ENCODE measurements at regions not wholly inside any gene's neighbourhood (a gene's known extent, or its start where the extent isn't known, plus 50 kb on each side); places are given as distances from the start of the nearest gene placed in this dataset.

DNA sequence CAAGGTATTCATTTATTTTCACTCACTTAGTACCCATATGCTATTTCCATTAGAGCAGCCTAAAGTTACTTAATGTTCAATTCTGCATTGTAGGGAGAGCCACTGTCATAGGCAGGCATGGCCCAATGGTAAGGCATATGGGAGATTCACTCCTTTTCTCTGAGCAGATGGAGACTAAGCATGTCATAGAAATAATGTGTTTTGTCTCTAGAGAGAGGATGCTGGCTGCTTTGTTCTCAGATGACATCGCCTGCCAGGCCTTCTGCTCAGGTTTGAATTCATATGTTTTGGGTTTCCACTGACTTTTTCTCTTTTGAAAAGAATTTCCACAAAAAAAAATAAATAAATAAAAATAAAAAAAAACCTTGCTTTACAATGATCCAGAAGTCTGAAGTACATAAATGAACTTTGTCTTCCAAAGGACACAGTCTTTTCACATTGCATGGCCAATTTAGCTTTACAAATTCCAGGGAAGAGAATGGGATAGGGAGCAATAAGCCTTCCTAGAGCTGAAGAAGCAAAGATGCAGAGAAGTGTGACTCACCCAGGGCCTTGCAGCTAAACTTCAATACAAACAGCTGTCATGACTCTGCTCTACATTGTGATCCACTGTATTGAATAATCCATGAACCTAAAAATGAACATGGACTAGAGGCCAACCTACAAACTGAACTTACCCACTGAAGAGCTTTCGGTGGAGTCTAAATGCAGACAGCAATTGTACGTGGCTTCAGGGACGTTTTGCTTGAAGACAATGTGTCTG is 422.5 kb downstream of the CMPK2 start:
- TF ChIP-seq, protein P1, sequence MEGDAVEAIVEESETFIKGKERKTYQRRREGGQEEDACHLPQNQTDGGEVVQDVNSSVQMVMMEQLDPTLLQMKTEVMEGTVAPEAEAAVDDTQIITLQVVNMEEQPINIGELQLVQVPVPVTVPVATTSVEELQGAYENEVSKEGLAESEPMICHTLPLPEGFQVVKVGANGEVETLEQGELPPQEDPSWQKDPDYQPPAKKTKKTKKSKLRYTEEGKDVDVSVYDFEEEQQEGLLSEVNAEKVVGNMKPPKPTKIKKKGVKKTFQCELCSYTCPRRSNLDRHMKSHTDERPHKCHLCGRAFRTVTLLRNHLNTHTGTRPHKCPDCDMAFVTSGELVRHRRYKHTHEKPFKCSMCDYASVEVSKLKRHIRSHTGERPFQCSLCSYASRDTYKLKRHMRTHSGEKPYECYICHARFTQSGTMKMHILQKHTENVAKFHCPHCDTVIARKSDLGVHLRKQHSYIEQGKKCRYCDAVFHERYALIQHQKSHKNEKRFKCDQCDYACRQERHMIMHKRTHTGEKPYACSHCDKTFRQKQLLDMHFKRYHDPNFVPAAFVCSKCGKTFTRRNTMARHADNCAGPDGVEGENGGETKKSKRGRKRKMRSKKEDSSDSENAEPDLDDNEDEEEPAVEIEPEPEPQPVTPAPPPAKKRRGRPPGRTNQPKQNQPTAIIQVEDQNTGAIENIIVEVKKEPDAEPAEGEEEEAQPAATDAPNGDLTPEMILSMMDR (IDR thresholded peaks at IDR 0.05) = no peak
- Histone ChIP-seq H3K27me3 (no peaks in the 10 kb centered on the region), H3K9me3 (no peaks in the 10 kb centered on the region), H3K36me3 (no peaks in the 10 kb centered on the region), H3K4me1 (no peaks in the 10 kb centered on the region), H3K27ac (no peak overlapping the region), H3K4me3 (no peak overlapping the region)
- ATAC-seq (no peak), DNase-seq (no peak)
- intact Hi-C loops (cut with DNase I) = no loop called here

DNA sequence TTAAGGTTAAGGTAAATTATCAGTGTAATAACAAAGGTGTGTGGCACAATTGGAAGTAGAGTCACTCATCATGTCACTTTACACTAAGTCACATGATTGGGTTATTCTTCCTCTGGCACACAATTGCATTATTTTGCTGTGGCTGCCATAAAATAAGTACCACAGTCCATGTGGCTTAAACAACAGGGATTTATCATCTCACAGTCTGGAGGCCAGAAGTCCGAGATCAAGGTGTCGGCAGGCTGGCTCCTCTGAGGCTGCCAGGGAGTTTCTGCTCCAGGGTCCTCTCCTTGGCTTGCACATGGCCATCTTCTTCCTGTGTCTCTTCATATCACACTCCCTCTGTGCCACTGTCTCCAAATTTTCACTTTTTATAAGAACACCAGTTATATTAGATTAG is 421.2 kb downstream of the CMPK2 start:
- Histone ChIP-seq H3K4me3 (no peak overlapping the region), H3K27ac (no peak overlapping the region), H3K4me1 (no peaks in the 10 kb centered on the region), H3K36me3 (no peaks in the 10 kb centered on the region), H3K9me3 (no peaks in the 10 kb centered on the region), H3K27me3 (no peaks in the 10 kb centered on the region)
- TF ChIP-seq, protein P1 (IDR thresholded peaks at IDR 0.05) = no peak
- DNase-seq (no peak), ATAC-seq (no peak)
- intact Hi-C loops (cut with DNase I) = no loop called here

DNA sequence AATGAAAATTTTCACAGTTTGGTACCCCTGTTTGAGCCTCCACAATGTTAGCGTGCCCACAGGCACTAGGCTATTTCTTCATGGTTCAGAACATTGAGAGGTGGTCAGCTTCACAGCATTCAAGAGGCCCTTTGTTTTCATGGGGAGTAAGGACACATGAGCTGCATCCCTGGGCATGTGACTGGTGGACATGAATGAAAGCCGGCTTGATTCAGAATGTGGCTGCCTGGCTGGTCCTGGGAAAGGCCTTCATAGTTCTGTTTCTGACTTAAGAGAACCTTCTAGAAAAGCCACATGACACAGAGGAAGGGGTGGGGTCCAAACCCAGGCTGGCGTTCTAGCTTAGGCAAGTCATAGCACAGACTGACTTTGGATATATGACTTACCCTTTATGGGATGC is 420.6 kb downstream of the CMPK2 start:
- no peak overlapping the region for H3K4me3 ChIP-seq
- no peaks in the 10 kb centered on the region for H3K4me1 ChIP-seq
- intact Hi-C loops (cut with DNase I) = no loop called here
- H3K27me3 ChIP-seq = no peaks in the 10 kb centered on the region
- TF ChIP-seq, protein P1 (IDR thresholded peaks at IDR 0.05) = no peak
- DNase-seq = no peak
- no peaks in the 10 kb centered on the region for H3K36me3 ChIP-seq
- ATAC-seq = no peak
- no peaks in the 10 kb centered on the region for H3K9me3 ChIP-seq
- H3K27ac ChIP-seq = no peak overlapping the region

DNA sequence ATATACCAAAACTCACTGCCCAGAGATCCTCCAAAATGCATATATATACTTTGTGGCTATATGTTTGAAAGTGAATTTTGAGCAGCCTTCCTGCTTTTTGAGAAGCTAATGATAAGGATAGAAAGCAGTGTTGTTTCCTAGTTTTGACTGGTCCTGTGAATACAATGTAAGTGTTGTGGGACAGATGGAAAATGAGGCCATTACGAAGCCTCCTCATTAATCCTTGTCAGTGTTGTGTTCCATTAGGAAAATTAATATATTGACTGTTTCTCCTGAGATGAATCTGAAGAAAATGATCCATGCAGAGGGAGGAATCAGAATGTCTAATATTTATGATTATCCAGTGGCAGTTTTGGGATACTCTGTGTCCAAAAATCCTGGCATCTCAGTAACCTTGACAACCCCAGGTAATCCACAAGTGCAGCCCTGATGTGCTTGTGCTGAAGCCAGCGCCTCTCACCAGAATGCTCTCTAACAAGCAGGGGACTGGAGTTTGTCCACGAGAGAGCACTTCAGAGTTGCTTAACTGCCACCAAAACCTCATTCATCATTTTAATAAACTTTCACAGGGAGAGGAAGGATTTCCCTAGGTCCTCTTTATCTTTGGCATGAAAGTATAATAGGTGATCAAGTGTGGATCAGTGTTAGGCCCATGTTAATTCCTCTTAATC is 418.6 kb downstream of the CMPK2 start:
- H3K36me3 ChIP-seq = no peaks in the 10 kb centered on the region
- no peak overlapping the region for H3K27ac ChIP-seq
- no peak overlapping the region for H3K4me3 ChIP-seq
- H3K4me1 ChIP-seq = no peaks in the 10 kb centered on the region
- ATAC-seq (no peak), DNase-seq (no peak)
- TF ChIP-seq, protein P1 (IDR thresholded peaks at IDR 0.05) = no peak
- no peaks in the 10 kb centered on the region for H3K9me3 ChIP-seq
- H3K27me3 ChIP-seq = no peaks in the 10 kb centered on the region
- intact Hi-C loops (cut with DNase I) = no loop called here

DNA sequence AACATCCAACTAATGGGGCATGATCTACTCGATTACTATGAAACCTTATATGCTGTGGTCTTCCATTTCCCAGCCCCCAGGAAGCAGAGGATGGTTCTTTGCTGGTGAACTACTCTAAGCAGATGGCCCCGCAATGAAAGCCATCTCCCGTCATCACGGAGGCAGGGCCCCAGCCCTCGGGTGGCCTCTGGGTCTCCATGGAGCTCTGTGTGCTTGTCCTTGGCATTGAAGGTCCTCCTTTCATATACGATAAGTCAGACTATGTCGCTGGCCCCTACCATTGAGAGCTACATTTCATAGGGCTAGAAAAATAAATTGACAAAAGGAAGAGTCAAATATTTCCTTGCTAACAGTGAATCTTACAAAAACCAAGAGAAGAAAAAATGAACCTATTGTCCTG is 416.8 kb downstream of the CMPK2 start:
- Histone ChIP-seq H3K4me3 (no peak overlapping the region), H3K27ac (no peak overlapping the region), H3K9me3 (no peaks in the 10 kb centered on the region), H3K36me3 (no peaks in the 10 kb centered on the region), H3K27me3 (no peaks in the 10 kb centered on the region), H3K4me1 (no peaks in the 10 kb centered on the region)
- TF ChIP-seq, protein P1 (IDR thresholded peaks at IDR 0.05) = no peak
- DNase-seq (no peak), ATAC-seq (no peak)
- intact Hi-C loops (cut with DNase I) = no loop called here
